ENCODE measurements at regions not wholly inside any gene's neighbourhood (a gene's known extent, or its start where the extent isn't known, plus 50 kb on each side); places are given as distances from the start of the nearest gene placed in this dataset.

- no peaks in the 10 kb centered on the region for H3K4me1 ChIP-seq (ENCODE audit: control insufficient read depth, low read depth, low read length)
- no peak overlapping the region for H4K8ac ChIP-seq (ENCODE audit: low read depth, low read length)
- H3K36me3 ChIP-seq (ENCODE audit: control insufficient read depth, insufficient read depth, low read length) = no peaks in the 10 kb centered on the region
- no peak overlapping the region for H3K9ac ChIP-seq (ENCODE audit: low read length)
- no peaks in the 10 kb centered on the region for H3K79me1 ChIP-seq (ENCODE audit: low read length)
- no peak overlapping the region for H3K4me2 ChIP-seq (ENCODE audit: low read length)
- H3K4me3 ChIP-seq (ENCODE audit: low read length) = no peak overlapping the region
- no CpG with 5 or more reads among the region's 19 CpGs for WGBS (ENCODE audit: extremely low coverage, insufficient coverage, low lambda C conversion rate)
- H3K27ac ChIP-seq (ENCODE audit: low read depth, low read length) = no peak overlapping the region
- no peak overlapping the region for H3K4ac ChIP-seq (ENCODE audit: low read depth, low read length)
- H3K79me2 ChIP-seq (ENCODE audit: control insufficient read depth, insufficient read depth, low read length) = no peaks in the 10 kb centered on the region
- DNase-seq = no peak
- H2BK120ac ChIP-seq (ENCODE audit: low read depth, low read length) = no peak overlapping the region
- H3K27me3 ChIP-seq (ENCODE audit: insufficient read depth, low read length, poor library complexity) = no peaks in the 10 kb centered on the region
- H3K18ac ChIP-seq (ENCODE audit: low read length) = no peak overlapping the region
- no peak overlapping the region for H2AK5ac ChIP-seq (ENCODE audit: low read length)
- no peak overlapping the region for H3K23ac ChIP-seq (ENCODE audit: low read length)
- no peak overlapping the region for H4K5ac ChIP-seq (ENCODE audit: low read length)
- no peak overlapping the region for H2BK5ac ChIP-seq (ENCODE audit: low read length)
- no peak overlapping the region for H3K56ac ChIP-seq (ENCODE audit: low read length)
- no peak overlapping the region for H2BK15ac ChIP-seq (replicated peaks; ENCODE audit: low read depth)
These were observed 61.6 kb upstream of the KLHL29 start for GRCh38 chr2:23323198-23323916.

DNA sequence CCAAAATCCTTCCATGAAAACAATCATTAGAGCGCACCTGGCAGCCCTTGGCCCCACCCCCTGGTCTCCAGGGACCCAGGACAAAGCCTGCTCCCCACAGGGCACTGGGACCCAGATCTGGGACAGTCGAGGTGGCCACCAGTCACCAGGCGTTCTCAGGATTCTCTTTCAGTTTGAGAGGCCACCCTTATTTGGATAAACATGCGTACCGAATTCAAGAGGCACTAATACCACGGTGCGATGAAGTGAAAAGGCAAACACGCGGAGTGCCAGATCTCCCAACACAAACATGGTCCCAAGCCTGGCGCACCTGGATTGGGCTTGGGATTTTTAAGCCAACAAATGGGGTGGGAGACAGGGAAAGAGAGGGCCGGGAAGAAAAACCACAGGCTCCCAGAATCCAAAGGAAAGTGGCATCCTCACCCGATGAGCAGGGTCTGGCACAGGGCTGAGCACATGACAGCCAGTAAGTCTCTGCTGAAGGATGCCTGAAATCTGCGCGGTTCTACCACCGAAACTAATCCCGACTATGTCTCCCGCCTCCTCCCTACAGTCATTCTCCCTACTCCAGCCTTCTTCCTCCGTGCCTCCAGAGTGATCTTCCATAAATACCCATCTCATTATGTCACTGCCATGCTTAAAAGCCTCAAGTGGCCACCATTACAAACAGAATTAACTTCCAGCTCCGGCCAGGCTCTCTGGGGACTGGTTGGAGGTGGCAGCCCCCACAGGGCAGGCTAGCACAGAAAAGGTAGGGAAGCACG is 60.9 kb upstream of the KLHL29 start:
- Histone ChIP-seq H3K27ac (ENCODE audit: low read depth, low read length) (no peak overlapping the region), H3K27me3 (ENCODE audit: insufficient read depth, low read length, poor library complexity) (no peaks in the 10 kb centered on the region)
- WGBS (ENCODE audit: extremely low coverage, insufficient coverage, low lambda C conversion rate) = no CpG with 5 or more reads among the region's 20 CpGs

GRCh38 chr2:23326330-23326729 is 58.6 kb upstream of the KLHL29 start:
- no peak for DNase-seq
- no peak overlapping the region for H4K5ac ChIP-seq (ENCODE audit: low read length)
- H2AK5ac ChIP-seq (ENCODE audit: low read length) = no peak overlapping the region
- no peak overlapping the region for H2BK5ac ChIP-seq (ENCODE audit: low read length)
- no peak overlapping the region for H3K9ac ChIP-seq (ENCODE audit: low read length)
- no peaks in the 10 kb centered on the region for H3K4me1 ChIP-seq (ENCODE audit: control insufficient read depth, low read depth, low read length)
- no peak overlapping the region for H3K4me2 ChIP-seq (ENCODE audit: low read length)
- H3K23ac ChIP-seq (ENCODE audit: low read length) = no peak overlapping the region
- no peak overlapping the region for H2BK15ac ChIP-seq (replicated peaks; ENCODE audit: low read depth)
- no peaks in the 10 kb centered on the region for H3K79me2 ChIP-seq (ENCODE audit: control insufficient read depth, insufficient read depth, low read length)
- no CpG with 5 or more reads among the region's 4 CpGs for WGBS (ENCODE audit: extremely low coverage, insufficient coverage, low lambda C conversion rate)
- no peak overlapping the region for H3K18ac ChIP-seq (ENCODE audit: low read length)
- H2BK120ac ChIP-seq (ENCODE audit: low read depth, low read length) = no peak overlapping the region
- no peak overlapping the region for H3K27ac ChIP-seq (ENCODE audit: low read depth, low read length)
- no peak overlapping the region for H3K56ac ChIP-seq (ENCODE audit: low read length)
- H3K4me3 ChIP-seq (ENCODE audit: low read length) = no peak overlapping the region
- H3K27me3 ChIP-seq (ENCODE audit: insufficient read depth, low read length, poor library complexity) = no peaks in the 10 kb centered on the region
- H3K79me1 ChIP-seq (ENCODE audit: low read length) = no peaks in the 10 kb centered on the region
- H3K4ac ChIP-seq (ENCODE audit: low read depth, low read length) = no peak overlapping the region
- H3K36me3 ChIP-seq (ENCODE audit: control insufficient read depth, insufficient read depth, low read length) = no peaks in the 10 kb centered on the region
- no peak overlapping the region for H4K8ac ChIP-seq (ENCODE audit: low read depth, low read length)

More for the DNA sequence above, 60.9 kb upstream of the KLHL29 start:
- Histone ChIP-seq H3K23ac (ENCODE audit: low read length) (no peak overlapping the region), H3K4me3 (ENCODE audit: low read length) (no peak overlapping the region), H3K18ac (ENCODE audit: low read length) (no peak overlapping the region), H3K9ac (ENCODE audit: low read length) (no peak overlapping the region), H3K79me1 (ENCODE audit: low read length) (no peaks in the 10 kb centered on the region), H3K36me3 (ENCODE audit: control insufficient read depth, insufficient read depth, low read length) (no peaks in the 10 kb centered on the region), H4K5ac (ENCODE audit: low read length) (no peak overlapping the region), H2AK5ac (ENCODE audit: low read length) (no peak overlapping the region), H2BK5ac (ENCODE audit: low read length) (no peak overlapping the region), H3K4me1 (ENCODE audit: control insufficient read depth, low read depth, low read length) (no peaks in the 10 kb centered on the region), H3K4me2 (ENCODE audit: low read length) (no peak overlapping the region), H2BK15ac (replicated peaks; ENCODE audit: low read depth) (no peak overlapping the region), H4K8ac (ENCODE audit: low read depth, low read length) (no peak overlapping the region), H3K56ac (ENCODE audit: low read length) (no peak overlapping the region), H2BK120ac (ENCODE audit: low read depth, low read length) (no peak overlapping the region), H3K4ac (ENCODE audit: low read depth, low read length) (no peak overlapping the region), H3K79me2 (ENCODE audit: control insufficient read depth, insufficient read depth, low read length) (no peaks in the 10 kb centered on the region)
- peak; percentile 35 for DNase-seq

GRCh38 chr2:23327416-23327815 is 57.6 kb upstream of the KLHL29 start:
- no peak overlapping the region for H3K4me2 ChIP-seq (ENCODE audit: low read length)
- H3K36me3 ChIP-seq (ENCODE audit: control insufficient read depth, insufficient read depth, low read length) = no peaks in the 10 kb centered on the region

DNA sequence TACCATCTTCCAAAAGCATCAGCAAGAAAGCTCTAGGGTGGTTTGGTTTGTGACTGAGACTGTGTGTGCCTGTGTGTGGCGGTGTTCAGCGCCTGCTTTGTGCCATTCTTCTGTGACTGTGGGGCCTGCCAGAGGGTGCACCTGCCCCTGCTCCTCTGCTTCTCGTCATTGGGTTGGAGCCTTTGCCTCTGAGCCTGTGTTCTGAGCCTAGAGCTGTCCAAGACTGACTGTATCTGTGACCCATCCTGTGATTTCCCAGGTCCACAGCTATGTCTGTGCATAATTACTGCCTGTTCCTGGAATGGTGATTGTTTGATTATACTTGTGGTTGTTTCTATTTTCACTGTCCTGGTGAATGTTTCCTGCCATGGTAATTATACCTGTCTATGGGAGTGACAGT is 57.1 kb upstream of the KLHL29 start:
- Histone ChIP-seq H4K8ac (ENCODE audit: low read depth, low read length) (no peak overlapping the region), H3K4me3 (ENCODE audit: low read length) (no peak overlapping the region), H3K18ac (ENCODE audit: low read length) (no peak overlapping the region), H3K4me1 (ENCODE audit: control insufficient read depth, low read depth, low read length) (no peaks in the 10 kb centered on the region), H3K4me2 (ENCODE audit: low read length) (no peak overlapping the region), H3K9ac (ENCODE audit: low read length) (no peak overlapping the region), H2BK5ac (ENCODE audit: low read length) (no peak overlapping the region), H4K5ac (ENCODE audit: low read length) (no peak overlapping the region), H3K79me1 (ENCODE audit: low read length) (no peaks in the 10 kb centered on the region), H2AK5ac (ENCODE audit: low read length) (no peak overlapping the region), H3K36me3 (ENCODE audit: control insufficient read depth, insufficient read depth, low read length) (no peaks in the 10 kb centered on the region), H3K4ac (ENCODE audit: low read depth, low read length) (no peak overlapping the region), H3K23ac (ENCODE audit: low read length) (no peak overlapping the region), H3K27me3 (ENCODE audit: insufficient read depth, low read length, poor library complexity) (no peaks in the 10 kb centered on the region), H2BK120ac (ENCODE audit: low read depth, low read length) (no peak overlapping the region), H3K56ac (ENCODE audit: low read length) (no peak overlapping the region), H3K27ac (ENCODE audit: low read depth, low read length) (no peak overlapping the region), H2BK15ac (replicated peaks; ENCODE audit: low read depth) (no peak overlapping the region), H3K79me2 (ENCODE audit: control insufficient read depth, insufficient read depth, low read length) (no peaks in the 10 kb centered on the region)
- WGBS (ENCODE audit: extremely low coverage, insufficient coverage, low lambda C conversion rate) = no CpG with 5 or more reads among the region's 3 CpGs
- no peak for DNase-seq

More at GRCh38 chr2:23327416-23327815, 57.6 kb upstream of the KLHL29 start:
- H3K9ac ChIP-seq (ENCODE audit: low read length) = no peak overlapping the region
- DNase-seq = no peak
- no peak overlapping the region for H3K27ac ChIP-seq (ENCODE audit: low read depth, low read length)
- no peak overlapping the region for H3K4me3 ChIP-seq (ENCODE audit: low read length)
- WGBS (ENCODE audit: extremely low coverage, insufficient coverage, low lambda C conversion rate) = no CpG with 5 or more reads among the region's 5 CpGs
- no peak overlapping the region for H3K23ac ChIP-seq (ENCODE audit: low read length)
- H3K79me1 ChIP-seq (ENCODE audit: low read length) = no peaks in the 10 kb centered on the region
- H3K27me3 ChIP-seq (ENCODE audit: insufficient read depth, low read length, poor library complexity) = no peaks in the 10 kb centered on the region
- no peaks in the 10 kb centered on the region for H3K79me2 ChIP-seq (ENCODE audit: control insufficient read depth, insufficient read depth, low read length)
- H2AK5ac ChIP-seq (ENCODE audit: low read length) = no peak overlapping the region
- H4K5ac ChIP-seq (ENCODE audit: low read length) = no peak overlapping the region
- no peak overlapping the region for H3K56ac ChIP-seq (ENCODE audit: low read length)
- H2BK15ac ChIP-seq (replicated peaks; ENCODE audit: low read depth) = no peak overlapping the region
- no peak overlapping the region for H3K18ac ChIP-seq (ENCODE audit: low read length)
- H2BK5ac ChIP-seq (ENCODE audit: low read length) = no peak overlapping the region
- no peak overlapping the region for H4K8ac ChIP-seq (ENCODE audit: low read depth, low read length)
- no peak overlapping the region for H2BK120ac ChIP-seq (ENCODE audit: low read depth, low read length)
- no peak overlapping the region for H3K4ac ChIP-seq (ENCODE audit: low read depth, low read length)
- H3K4me1 ChIP-seq (ENCODE audit: control insufficient read depth, low read depth, low read length) = no peaks in the 10 kb centered on the region
